ENCODE measurements at regions not wholly inside any gene's neighbourhood (a gene's known extent, or its start where the extent isn't known, plus 50 kb on each side); places are given as distances from the start of the nearest gene placed in this dataset.

DNA sequence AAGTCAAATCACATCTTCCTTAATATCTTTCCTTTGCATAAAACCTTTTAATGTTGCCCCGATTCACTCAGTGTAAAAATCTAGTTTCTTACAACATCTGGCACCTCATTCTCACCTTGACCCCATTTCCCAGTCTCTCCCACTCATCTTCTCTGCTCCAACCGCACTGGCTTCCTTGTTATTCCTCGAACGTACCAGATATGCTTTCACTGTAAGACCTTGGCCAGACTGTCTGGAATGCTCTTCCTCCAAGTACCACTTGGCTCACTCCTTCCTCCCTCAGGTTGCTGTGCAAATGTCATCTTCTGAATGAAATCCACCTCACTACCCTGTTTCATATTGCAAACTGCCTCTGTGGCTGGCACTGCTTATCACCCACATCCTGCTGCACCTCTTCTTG lies 433.6 kb downstream of the HAPSTR1 start:
- Mint-ChIP-seq H3K9me3 (no peaks in the 10 kb centered on the region; the same call in 2 of the 3 replicates), H3K4me3 (no peak overlapping the region), H3K36me3 (ENCODE audit: low read depth) (no peaks in the 10 kb centered on the region; the same call in 2 of the 3 replicates), H3K27me3 (ENCODE audit: insufficient read depth, low read depth, poor library complexity) (peaks cover 3% of the 10 kb centered on the region), H3K4me1 (peaks cover 50% of the 10 kb centered on the region), H3K27ac (no peak overlapping the region)
- Histone ChIP-seq H3K79me2 (replicated peaks; ENCODE audit: insufficient read depth) (no peaks in the 10 kb centered on the region), H4K20me1 (replicated peaks; ENCODE audit: insufficient read depth) (no peaks in the 10 kb centered on the region), H3K36me3 (ENCODE audit: insufficient read depth) (no peaks in the 10 kb centered on the region), H3K27me3 (ENCODE audit: insufficient read depth) (no peaks in the 10 kb centered on the region), H3K9me2 (ENCODE audit: insufficient read depth) (peaks cover 8% of the 10 kb centered on the region), H3K27ac (ENCODE audit: low read depth) (no peak overlapping the region), H2AFZ (no peak overlapping the region), H3K4me3 (no peak overlapping the region), H3K4me1 (ENCODE audit: insufficient read depth) (peaks cover 18% of the 10 kb centered on the region), H3F3A (replicated peaks; ENCODE audit: low read depth) (no peaks in the 10 kb centered on the region), H3K4me2 (no peak overlapping the region)
- ATAC-seq (no peak), DNase-seq (ENCODE audit: low spot score) (no peak)
- TF ChIP-seq, protein P1, sequence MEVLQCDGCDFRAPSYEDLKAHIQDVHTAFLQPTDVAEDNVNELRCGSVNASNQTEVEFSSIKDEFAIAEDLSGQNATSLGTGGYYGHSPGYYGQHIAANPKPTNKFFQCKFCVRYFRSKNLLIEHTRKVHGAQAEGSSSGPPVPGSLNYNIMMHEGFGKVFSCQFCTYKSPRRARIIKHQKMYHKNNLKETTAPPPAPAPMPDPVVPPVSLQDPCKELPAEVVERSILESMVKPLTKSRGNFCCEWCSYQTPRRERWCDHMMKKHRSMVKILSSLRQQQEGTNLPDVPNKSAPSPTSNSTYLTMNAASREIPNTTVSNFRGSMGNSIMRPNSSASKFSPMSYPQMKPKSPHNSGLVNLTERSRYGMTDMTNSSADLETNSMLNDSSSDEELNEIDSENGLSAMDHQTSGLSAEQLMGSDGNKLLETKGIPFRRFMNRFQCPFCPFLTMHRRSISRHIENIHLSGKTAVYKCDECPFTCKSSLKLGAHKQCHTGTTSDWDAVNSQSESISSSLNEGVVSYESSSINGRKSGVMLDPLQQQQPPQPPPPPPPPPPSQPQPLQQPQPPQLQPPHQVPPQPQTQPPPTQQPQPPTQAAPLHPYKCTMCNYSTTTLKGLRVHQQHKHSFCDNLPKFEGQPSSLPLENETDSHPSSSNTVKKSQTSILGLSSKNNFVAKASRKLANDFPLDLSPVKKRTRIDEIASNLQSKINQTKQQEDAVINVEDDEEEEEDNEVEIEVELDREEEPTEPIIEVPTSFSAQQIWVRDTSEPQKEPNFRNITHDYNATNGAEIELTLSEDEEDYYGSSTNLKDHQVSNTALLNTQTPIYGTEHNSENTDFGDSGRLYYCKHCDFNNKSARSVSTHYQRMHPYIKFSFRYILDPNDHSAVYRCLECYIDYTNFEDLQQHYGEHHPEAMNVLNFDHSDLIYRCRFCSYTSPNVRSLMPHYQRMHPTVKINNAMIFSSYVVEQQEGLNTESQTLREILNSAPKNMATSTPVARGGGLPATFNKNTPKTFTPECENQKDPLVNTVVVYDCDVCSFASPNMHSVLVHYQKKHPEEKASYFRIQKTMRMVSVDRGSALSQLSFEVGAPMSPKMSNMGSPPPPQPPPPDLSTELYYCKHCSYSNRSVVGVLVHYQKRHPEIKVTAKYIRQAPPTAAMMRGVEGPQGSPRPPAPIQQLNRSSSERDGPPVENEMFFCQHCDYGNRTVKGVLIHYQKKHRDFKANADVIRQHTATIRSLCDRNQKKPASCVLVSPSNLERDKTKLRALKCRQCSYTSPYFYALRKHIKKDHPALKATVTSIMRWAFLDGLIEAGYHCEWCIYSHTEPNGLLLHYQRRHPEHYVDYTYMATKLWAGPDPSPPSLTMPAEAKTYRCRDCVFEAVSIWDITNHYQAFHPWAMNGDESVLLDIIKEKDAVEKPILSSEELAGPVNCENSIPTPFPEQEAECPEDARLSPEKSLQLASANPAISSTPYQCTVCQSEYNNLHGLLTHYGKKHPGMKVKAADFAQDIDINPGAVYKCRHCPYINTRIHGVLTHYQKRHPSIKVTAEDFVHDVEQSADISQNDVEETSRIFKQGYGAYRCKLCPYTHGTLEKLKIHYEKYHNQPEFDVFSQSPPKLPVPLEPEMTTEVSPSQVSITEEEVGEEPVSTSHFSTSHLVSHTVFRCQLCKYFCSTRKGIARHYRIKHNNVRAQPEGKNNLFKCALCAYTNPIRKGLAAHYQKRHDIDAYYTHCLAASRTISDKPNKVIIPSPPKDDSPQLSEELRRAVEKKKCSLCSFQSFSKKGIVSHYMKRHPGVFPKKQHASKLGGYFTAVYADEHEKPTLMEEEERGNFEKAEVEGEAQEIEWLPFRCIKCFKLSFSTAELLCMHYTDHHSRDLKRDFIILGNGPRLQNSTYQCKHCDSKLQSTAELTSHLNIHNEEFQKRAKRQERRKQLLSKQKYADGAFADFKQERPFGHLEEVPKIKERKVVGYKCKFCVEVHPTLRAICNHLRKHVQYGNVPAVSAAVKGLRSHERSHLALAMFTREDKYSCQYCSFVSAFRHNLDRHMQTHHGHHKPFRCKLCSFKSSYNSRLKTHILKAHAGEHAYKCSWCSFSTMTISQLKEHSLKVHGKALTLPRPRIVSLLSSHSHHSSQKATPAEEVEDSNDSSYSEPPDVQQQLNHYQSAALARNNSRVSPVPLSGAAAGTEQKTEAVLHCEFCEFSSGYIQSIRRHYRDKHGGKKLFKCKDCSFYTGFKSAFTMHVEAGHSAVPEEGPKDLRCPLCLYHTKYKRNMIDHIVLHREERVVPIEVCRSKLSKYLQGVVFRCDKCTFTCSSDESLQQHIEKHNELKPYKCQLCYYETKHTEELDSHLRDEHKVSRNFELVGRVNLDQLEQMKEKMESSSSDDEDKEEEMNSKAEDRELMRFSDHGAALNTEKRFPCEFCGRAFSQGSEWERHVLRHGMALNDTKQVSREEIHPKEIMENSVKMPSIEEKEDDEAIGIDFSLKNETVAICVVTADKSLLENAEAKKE (CRISPR knock-in tag; IDR thresholded peaks at IDR 0.05) = no peak
- no peak for TF ChIP-seq NANOG (IDR thresholded peaks at IDR 0.05; ENCODE audit: borderline replicate concordance)
- TF ChIP-seq, protein P2, sequence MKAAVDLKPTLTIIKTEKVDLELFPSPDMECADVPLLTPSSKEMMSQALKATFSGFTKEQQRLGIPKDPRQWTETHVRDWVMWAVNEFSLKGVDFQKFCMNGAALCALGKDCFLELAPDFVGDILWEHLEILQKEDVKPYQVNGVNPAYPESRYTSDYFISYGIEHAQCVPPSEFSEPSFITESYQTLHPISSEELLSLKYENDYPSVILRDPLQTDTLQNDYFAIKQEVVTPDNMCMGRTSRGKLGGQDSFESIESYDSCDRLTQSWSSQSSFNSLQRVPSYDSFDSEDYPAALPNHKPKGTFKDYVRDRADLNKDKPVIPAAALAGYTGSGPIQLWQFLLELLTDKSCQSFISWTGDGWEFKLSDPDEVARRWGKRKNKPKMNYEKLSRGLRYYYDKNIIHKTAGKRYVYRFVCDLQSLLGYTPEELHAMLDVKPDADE (IDR thresholded peaks at IDR 0.05) = no peak
- TF ChIP-seq, protein P3, sequence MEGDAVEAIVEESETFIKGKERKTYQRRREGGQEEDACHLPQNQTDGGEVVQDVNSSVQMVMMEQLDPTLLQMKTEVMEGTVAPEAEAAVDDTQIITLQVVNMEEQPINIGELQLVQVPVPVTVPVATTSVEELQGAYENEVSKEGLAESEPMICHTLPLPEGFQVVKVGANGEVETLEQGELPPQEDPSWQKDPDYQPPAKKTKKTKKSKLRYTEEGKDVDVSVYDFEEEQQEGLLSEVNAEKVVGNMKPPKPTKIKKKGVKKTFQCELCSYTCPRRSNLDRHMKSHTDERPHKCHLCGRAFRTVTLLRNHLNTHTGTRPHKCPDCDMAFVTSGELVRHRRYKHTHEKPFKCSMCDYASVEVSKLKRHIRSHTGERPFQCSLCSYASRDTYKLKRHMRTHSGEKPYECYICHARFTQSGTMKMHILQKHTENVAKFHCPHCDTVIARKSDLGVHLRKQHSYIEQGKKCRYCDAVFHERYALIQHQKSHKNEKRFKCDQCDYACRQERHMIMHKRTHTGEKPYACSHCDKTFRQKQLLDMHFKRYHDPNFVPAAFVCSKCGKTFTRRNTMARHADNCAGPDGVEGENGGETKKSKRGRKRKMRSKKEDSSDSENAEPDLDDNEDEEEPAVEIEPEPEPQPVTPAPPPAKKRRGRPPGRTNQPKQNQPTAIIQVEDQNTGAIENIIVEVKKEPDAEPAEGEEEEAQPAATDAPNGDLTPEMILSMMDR (conservative IDR thresholded peaks at IDR 0.05; ENCODE audit: low read depth in 2 of 2) = no peak
- TF ChIP-seq CREB1 (CRISPR knock-in tag; IDR thresholded peaks at IDR 0.05; ENCODE audit: low read depth) = no peak
- no peak for TF ChIP-seq EZH2 (IDR thresholded peaks at IDR 0.05; ENCODE audit: low read depth, unreplicated experiment)
- TF ChIP-seq, protein P4, sequence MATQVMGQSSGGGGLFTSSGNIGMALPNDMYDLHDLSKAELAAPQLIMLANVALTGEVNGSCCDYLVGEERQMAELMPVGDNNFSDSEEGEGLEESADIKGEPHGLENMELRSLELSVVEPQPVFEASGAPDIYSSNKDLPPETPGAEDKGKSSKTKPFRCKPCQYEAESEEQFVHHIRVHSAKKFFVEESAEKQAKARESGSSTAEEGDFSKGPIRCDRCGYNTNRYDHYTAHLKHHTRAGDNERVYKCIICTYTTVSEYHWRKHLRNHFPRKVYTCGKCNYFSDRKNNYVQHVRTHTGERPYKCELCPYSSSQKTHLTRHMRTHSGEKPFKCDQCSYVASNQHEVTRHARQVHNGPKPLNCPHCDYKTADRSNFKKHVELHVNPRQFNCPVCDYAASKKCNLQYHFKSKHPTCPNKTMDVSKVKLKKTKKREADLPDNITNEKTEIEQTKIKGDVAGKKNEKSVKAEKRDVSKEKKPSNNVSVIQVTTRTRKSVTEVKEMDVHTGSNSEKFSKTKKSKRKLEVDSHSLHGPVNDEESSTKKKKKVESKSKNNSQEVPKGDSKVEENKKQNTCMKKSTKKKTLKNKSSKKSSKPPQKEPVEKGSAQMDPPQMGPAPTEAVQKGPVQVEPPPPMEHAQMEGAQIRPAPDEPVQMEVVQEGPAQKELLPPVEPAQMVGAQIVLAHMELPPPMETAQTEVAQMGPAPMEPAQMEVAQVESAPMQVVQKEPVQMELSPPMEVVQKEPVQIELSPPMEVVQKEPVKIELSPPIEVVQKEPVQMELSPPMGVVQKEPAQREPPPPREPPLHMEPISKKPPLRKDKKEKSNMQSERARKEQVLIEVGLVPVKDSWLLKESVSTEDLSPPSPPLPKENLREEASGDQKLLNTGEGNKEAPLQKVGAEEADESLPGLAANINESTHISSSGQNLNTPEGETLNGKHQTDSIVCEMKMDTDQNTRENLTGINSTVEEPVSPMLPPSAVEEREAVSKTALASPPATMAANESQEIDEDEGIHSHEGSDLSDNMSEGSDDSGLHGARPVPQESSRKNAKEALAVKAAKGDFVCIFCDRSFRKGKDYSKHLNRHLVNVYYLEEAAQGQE (IDR thresholded peaks at IDR 0.05; ENCODE audit: unreplicated experiment) = no peak
- TF ChIP-seq ZNF114 (CRISPR knock-in tag; IDR thresholded peaks at IDR 0.05) = no peak
- no peak for TF ChIP-seq ZNF331 (CRISPR knock-in tag; IDR thresholded peaks at IDR 0.05; ENCODE audit: low read depth)
- no peak for TF ChIP-seq EZH2phosphoT487 (IDR thresholded peaks at IDR 0.05; ENCODE audit: unreplicated experiment)
- TF ChIP-seq POLR2AphosphoS5 (IDR thresholded peaks at IDR 0.05; ENCODE audit: low read depth) = no peak
- no peak for TF ChIP-seq STAT1 (IDR thresholded peaks at IDR 0.05; ENCODE audit: unreplicated experiment)
